IMR-90 (cell line): ENCODE measurements at regions not wholly inside any gene's neighbourhood (a gene's known extent, or its start where the extent isn't known, plus 50 kb on each side); places are given as distances from the start of the nearest gene placed in this dataset.

Experiments used
- CTCF ChIP-seq: conservative IDR thresholded peaks from 2 replicates; pipeline ENCODE4 v1.5.1; 2012; ENCODE audit warnings: mild to moderate bottlenecking, low read depth, low read length, improper control_type of control experiment
- FOS ChIP-seq: fragments of 150-350 bp; IDR thresholded peaks from 2 replicates; pipeline ENCODE4 v1.6.1; 2016; ENCODE audit warnings: low read depth, low read length
- RCOR1 ChIP-seq: IDR thresholded peaks from 2 replicates; pipeline ENCODE4 v1.6.1; 2012; ENCODE audit warnings: mild to moderate bottlenecking, low read length, improper control_type of control experiment; ENCODE audit not compliant: insufficient replicate concordance

- TF ChIP-seq CTCF = no peak
- TF ChIP-seq FOS = no peak
- no peak for TF ChIP-seq RCOR1
Measured at GRCh38 chr1:228906223-228906860, 171.1 kb downstream of the RHOU start.
